Rectal smooth muscle tissue (tissue), 1 donor: ENCODE measurements at regions not wholly inside any gene's neighbourhood (a gene's known extent, or its start where the extent isn't known, plus 50 kb on each side); places are given as distances from the start of the nearest gene placed in this dataset.

Experiments
- H3K27ac ChIP-seq: one replicate; pipeline ENCODE4 v1.7.0; 2013; ENCODE audit warnings: low read depth, low read length, inconsistent platforms
- H3K27me3 ChIP-seq: one replicate; pipeline ENCODE4 v1.7.0; 2013; ENCODE audit warnings: low read length; ENCODE audit not compliant: control insufficient read depth, insufficient read depth
- H3K36me3 ChIP-seq: one replicate; pipeline ENCODE4 v1.7.0; 2013; ENCODE audit warnings: low read length; ENCODE audit not compliant: control insufficient read depth, insufficient read depth
- H3K4me1 ChIP-seq: one replicate; pipeline ENCODE4 v1.7.0; 2013; ENCODE audit warnings: low read length; ENCODE audit not compliant: control insufficient read depth, insufficient read depth
- H3K4me3 ChIP-seq: one replicate; pipeline ENCODE4 v1.7.0; 2013; ENCODE audit warnings: low read length
- H3K9ac ChIP-seq: one replicate; pipeline ENCODE4 v1.7.0; 2013; ENCODE audit warnings: low read length

GRCh38 chr17:79483842-79484241 lies 127.0 kb downstream of the RBFOX3 start:
- Histone ChIP-seq H3K36me3 (no peaks in the 10 kb centered on the region), H3K27me3 (no peaks in the 10 kb centered on the region), H3K4me1 (no peaks in the 10 kb centered on the region), H3K4me3 (no peak overlapping the region), H3K27ac (no peak overlapping the region), H3K9ac (no peak overlapping the region)

DNA sequence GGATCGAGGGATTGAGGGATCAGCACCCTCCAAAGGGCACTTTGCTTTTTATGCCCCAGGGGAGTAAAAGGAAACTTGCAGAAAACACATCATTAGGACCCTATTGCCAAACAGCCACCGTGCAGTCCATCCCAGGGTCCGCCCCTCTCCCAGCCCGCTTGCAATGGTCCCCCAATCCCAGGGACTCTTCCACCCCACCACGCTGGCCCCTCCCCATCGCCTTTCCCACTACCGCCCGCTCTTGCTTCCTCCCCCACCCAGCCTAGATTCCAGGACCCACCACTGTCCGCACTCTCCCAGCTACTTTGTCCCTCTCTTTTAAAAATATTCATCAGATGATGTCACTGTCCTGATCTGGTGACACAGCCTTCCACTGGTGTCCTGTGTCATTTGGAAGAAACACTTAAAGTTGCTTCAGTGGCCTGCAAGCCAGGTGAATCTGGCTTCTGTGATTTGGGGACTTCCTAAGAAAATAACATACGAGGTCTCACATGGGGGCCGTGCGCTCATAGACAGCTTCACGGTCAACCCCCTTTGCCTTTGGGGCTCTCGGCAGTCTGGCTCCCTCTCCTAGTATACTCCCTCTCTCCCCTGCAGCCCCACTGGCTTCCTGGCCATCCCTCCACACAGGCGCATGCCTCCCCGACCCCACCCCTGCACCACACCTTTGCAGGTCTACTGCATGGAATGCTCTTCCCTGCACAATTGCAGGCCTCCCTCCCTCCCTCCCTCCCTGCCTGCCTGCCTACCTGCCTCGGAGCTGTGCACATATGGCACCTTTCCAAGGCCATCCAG lies 127.9 kb downstream of the RBFOX3 start:
- Histone ChIP-seq H3K36me3 (no peaks in the 10 kb centered on the region), H3K4me1 (peaks cover 3% of the 10 kb centered on the region), H3K9ac (no peak overlapping the region), H3K4me3 (no peak overlapping the region), H3K27me3 (no peaks in the 10 kb centered on the region), H3K27ac (no peak overlapping the region)

GRCh38 chr17:79479876-79480275 lies 131.0 kb downstream of the RBFOX3 start:
- Histone ChIP-seq H3K4me3 (no peak overlapping the region), H3K27me3 (no peaks in the 10 kb centered on the region), H3K27ac (no peak overlapping the region), H3K9ac (no peak overlapping the region), H3K4me1 (peaks cover 3% of the 10 kb centered on the region), H3K36me3 (no peaks in the 10 kb centered on the region)

DNA sequence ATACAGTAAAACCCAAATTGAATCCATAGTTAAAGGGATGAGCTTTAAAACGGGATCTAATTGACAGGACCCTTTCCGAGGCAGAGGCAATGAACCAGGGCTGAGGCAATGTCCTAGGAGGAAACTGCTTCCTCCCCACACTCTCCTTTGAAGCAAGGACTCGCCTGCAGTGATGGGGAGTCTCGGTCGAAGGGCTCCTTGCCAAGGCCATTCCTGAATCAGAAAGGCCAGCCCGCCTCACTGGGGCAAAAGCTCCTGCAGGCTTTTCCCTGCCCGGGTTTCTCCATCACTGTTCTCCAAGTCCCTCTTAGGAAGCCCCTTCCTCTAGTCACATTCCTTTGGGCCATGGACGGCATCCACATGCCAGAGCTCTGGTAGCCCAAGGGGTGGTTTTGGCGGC lies 132.0 kb downstream of the RBFOX3 start:
- Histone ChIP-seq H3K27ac (no peak overlapping the region), H3K4me3 (no peak overlapping the region), H3K4me1 (peaks cover 3% of the 10 kb centered on the region), H3K27me3 (no peaks in the 10 kb centered on the region), H3K36me3 (no peaks in the 10 kb centered on the region), H3K9ac (no peak overlapping the region)

- Histone ChIP-seq H3K27me3 (no peaks in the 10 kb centered on the region), H3K27ac (no peak overlapping the region), H3K4me1 (peaks cover 3% of the 10 kb centered on the region), H3K9ac (no peak overlapping the region), H3K36me3 (no peaks in the 10 kb centered on the region), H3K4me3 (no peak overlapping the region)
Measured at GRCh38 chr17:79478051-79478461, 132.8 kb downstream of the RBFOX3 start.

DNA sequence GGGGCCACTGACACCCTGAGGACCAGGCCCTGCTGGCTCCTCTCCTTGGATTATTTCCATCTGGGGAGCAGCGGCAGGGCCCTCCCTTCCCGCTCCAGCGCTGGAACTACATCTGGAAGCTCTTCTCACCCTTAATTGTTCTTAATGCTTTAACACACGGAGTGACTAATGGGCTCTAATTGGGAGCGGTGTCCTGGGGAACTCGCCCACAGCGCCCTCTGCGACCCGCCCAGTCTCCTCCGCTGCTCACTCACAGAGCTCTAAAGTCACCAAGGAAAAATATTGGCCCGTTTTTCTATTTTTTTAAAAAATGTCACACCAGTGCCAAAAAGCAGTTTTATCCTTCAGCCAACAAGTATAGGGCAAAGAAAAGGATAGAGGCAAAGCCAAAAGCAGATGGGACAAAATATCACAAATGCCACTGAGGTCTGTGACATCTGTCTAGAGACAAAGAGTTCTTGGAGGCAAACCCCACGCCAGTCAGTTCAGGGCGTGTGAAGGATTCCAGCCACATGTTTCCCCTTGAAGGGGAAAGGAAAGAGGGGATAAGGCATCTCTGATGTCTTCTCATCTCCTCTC lies 134.7 kb downstream of the RBFOX3 start:
- Histone ChIP-seq H3K9ac (no peak overlapping the region), H3K27me3 (no peaks in the 10 kb centered on the region)

GRCh38 chr17:79473876-79474440 lies 136.9 kb downstream of the RBFOX3 start:
- no peak overlapping the region for H3K4me3 ChIP-seq
- H3K4me1 ChIP-seq = peaks cover 3% of the 10 kb centered on the region
- no peaks in the 10 kb centered on the region for H3K27me3 ChIP-seq
- H3K27ac ChIP-seq = no peak overlapping the region
- H3K9ac ChIP-seq = no peak overlapping the region
- H3K36me3 ChIP-seq = no peaks in the 10 kb centered on the region

More for the DNA sequence above, 134.7 kb downstream of the RBFOX3 start:
- Histone ChIP-seq H3K4me3 (no peak overlapping the region), H3K4me1 (peaks cover 3% of the 10 kb centered on the region), H3K27ac (no peak overlapping the region), H3K36me3 (no peaks in the 10 kb centered on the region)

DNA sequence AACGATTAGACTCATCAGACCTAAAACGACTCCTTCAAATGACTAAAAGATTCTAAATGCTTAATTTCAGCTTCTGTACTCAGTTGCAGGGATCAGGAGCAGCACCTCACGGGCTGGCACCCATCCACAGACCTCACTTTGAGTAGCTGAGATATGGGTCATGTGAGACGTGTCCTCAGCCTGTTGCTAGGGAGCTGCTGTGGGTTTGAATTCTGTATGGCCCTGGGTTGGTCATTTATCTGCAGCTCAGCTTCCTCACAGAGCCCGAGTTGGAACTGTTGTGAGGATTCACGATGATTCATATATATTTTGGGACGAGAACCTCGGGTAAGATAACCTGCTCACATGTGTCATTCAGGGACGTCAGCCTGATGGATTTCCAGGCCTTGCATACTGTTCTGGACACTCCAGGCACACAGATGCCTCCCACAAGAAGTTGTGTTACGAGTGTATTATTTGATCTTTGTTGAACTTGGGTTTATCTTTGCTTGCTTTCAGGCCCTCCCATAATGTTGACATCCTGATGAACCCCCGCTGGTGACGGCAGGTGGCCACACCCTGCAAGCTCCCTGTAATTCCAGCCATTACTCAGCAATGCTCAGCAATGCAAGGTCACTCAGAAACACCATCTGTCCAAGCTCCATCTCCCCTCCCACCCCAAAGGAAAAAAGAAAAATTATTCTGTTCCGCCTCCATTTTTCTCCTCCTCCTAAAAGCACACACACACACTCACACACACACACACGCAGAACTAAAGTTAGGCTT lies 137.6 kb downstream of the RBFOX3 start:
- Histone ChIP-seq H3K36me3 (no peaks in the 10 kb centered on the region), H3K9ac (no peak overlapping the region), H3K27me3 (no peaks in the 10 kb centered on the region), H3K4me3 (no peak overlapping the region), H3K4me1 (no peaks in the 10 kb centered on the region), H3K27ac (no peak overlapping the region)

- H3K9ac ChIP-seq = no peak overlapping the region
- no peaks in the 10 kb centered on the region for H3K36me3 ChIP-seq
- H3K27me3 ChIP-seq = peaks cover 2% of the 10 kb centered on the region
- no peak overlapping the region for H3K4me3 ChIP-seq
- no peak overlapping the region for H3K27ac ChIP-seq
- no peaks in the 10 kb centered on the region for H3K4me1 ChIP-seq
Measured at GRCh38 chr17:79470754-79471153, 140.1 kb downstream of the RBFOX3 start.

- Histone ChIP-seq H3K36me3 (no peaks in the 10 kb centered on the region), H3K4me3 (no peak overlapping the region), H3K9ac (no peak overlapping the region), H3K27me3 (peaks cover 2% of the 10 kb centered on the region), H3K27ac (no peak overlapping the region), H3K4me1 (no peaks in the 10 kb centered on the region)
Measured at GRCh38 chr17:79469646-79470045, 141.2 kb downstream of the RBFOX3 start.

GRCh38 chr17:79468183-79468944 lies 142.5 kb downstream of the RBFOX3 start:
- H3K4me3 ChIP-seq = no peak overlapping the region
- H3K27me3 ChIP-seq = peaks cover 2% of the 10 kb centered on the region
- H3K27ac ChIP-seq = no peak overlapping the region
- H3K4me1 ChIP-seq = no peaks in the 10 kb centered on the region
- no peak overlapping the region for H3K9ac ChIP-seq
- H3K36me3 ChIP-seq = no peaks in the 10 kb centered on the region
